Mesenchymal stem cell (in vitro differentiated cells and primary cell): ENCODE measurements at regions not wholly inside any gene's neighbourhood (a gene's known extent, or its start where the extent isn't known, plus 50 kb on each side); places are given as distances from the start of the nearest gene placed in this dataset.
A peak's percentile ranks its signal among the peaks of the same experiment; 100 is the strongest.

Experiments used
- DNase-seq: peaks from one replicate; pipeline ENCODE4 v3.0.0-alpha.2; 2013
- H2AFZ ChIP-seq: one replicate; pipeline ENCODE4 v1.6.1; 2013; ENCODE audit warnings: low read depth, mild to moderate bottlenecking, control low read depth, inconsistent platforms, low read length, moderate library complexity
- H2AK5ac ChIP-seq: 2 replicates; pipeline ENCODE4 v1.6.1; 2013; ENCODE audit warnings: low read length, moderate library complexity, mild to moderate bottlenecking, inconsistent platforms; ENCODE audit not compliant: severe bottlenecking
- H2BK120ac ChIP-seq: one replicate; pipeline ENCODE4 v1.6.1; 2013; ENCODE audit warnings: low read depth, mild to moderate bottlenecking, inconsistent platforms, low read length, moderate library complexity
- H2BK12ac ChIP-seq, 2 experiments: one replicate each; pipeline ENCODE4 v1.6.1; 2013; ENCODE audit warnings: inconsistent platforms in 2 of 2, low read length in 2 of 2, mild to moderate bottlenecking in 2 of 2, moderate library complexity in 2 of 2, control low read depth in 1 of 2
- H2BK15ac ChIP-seq: one replicate; pipeline ENCODE4 v1.6.1; 2013; ENCODE audit warnings: mild to moderate bottlenecking, low read depth, inconsistent platforms; ENCODE audit not compliant: poor library complexity, severe bottlenecking
- H2BK5ac ChIP-seq: 2 replicates; pipeline ENCODE4 v1.6.1; 2013; ENCODE audit warnings: low read depth, mild to moderate bottlenecking, low read length, control low read depth, inconsistent platforms; ENCODE audit not compliant: poor library complexity, severe bottlenecking
- H3K14ac ChIP-seq, 2 experiments: one replicate each; pipeline ENCODE4 v1.6.1; 2013; ENCODE audit warnings: inconsistent platforms in 2 of 2, low read length in 2 of 2, control low read depth in 1 of 2, mild to moderate bottlenecking in 1 of 2, moderate library complexity in 1 of 2
- H3K18ac ChIP-seq, 2 experiments: one replicate each; pipeline ENCODE4 v1.6.1; 2013; ENCODE audit warnings: inconsistent platforms in 2 of 2, low read length in 2 of 2, control low read depth in 1 of 2, low read depth in 1 of 2, mild to moderate bottlenecking in 1 of 2
- H3K23ac ChIP-seq, 2 experiments: one replicate each; pipeline ENCODE4 v1.6.1; 2013; ENCODE audit warnings: inconsistent platforms in 2 of 2, low read length in 2 of 2, mild to moderate bottlenecking in 2 of 2, moderate library complexity in 2 of 2, control low read depth in 1 of 2
- H3K27ac ChIP-seq: 2 replicates; pipeline ENCODE4 v1.5.1; 2013; ENCODE audit warnings: mild to moderate bottlenecking, moderate library complexity, low read length, control low read depth, inconsistent platforms; ENCODE audit not compliant: poor library complexity, severe bottlenecking
- H3K27me3 ChIP-seq, 2 experiments: 2 replicates each; pipeline versions ENCODE4 v1.6.1 to v1.7.0; 2013; ENCODE audit warnings: low read length in 2 of 2, mild to moderate bottlenecking in 2 of 2, moderate library complexity in 2 of 2, control low read depth in 1 of 2, inconsistent platforms in 1 of 2; ENCODE audit not compliant: control insufficient read depth in 1 of 2, insufficient read depth in 1 of 2
- H3K36me3 ChIP-seq, 2 experiments: 2 replicates each; pipeline versions ENCODE4 v1.6.1 to v1.7.0; 2013; ENCODE audit warnings: low read length in 2 of 2, control low read depth in 1 of 2, inconsistent platforms in 1 of 2, low read depth in 1 of 2, mild to moderate bottlenecking in 1 of 2; ENCODE audit not compliant: insufficient read depth in 2 of 2, control insufficient read depth in 1 of 2
- H3K4ac ChIP-seq, 2 experiments: one replicate each; pipeline ENCODE4 v1.6.1; 2013; ENCODE audit warnings: inconsistent platforms in 2 of 2, low read length in 2 of 2, mild to moderate bottlenecking in 2 of 2, moderate library complexity in 2 of 2, control low read depth in 1 of 2, low read depth in 1 of 2
- H3K4me1 ChIP-seq: 2 replicates; pipeline ENCODE4 v1.6.1; 2013; ENCODE audit warnings: low read depth, low read length, control low read depth; ENCODE audit not compliant: control insufficient read depth, insufficient read depth
- H3K4me2 ChIP-seq: 2 replicates; pipeline ENCODE4 v1.6.1; 2013; ENCODE audit warnings: low read length, mild to moderate bottlenecking, inconsistent platforms; ENCODE audit not compliant: poor library complexity, severe bottlenecking
- H3K4me3 ChIP-seq, 2 experiments: 2 replicates each; pipeline versions ENCODE4 v1.5.1 to v1.7.0; 2013; ENCODE audit warnings: low read length in 2 of 2, mild to moderate bottlenecking in 2 of 2, control low read depth in 1 of 2, low read depth in 1 of 2; ENCODE audit not compliant: insufficient read depth in 1 of 2
- H3K79me1 ChIP-seq: replicated peaks from 2 replicates; pipeline ENCODE4 v1.6.1; 2013; ENCODE audit warnings: mild to moderate bottlenecking, control low read depth, low read length, inconsistent platforms; ENCODE audit not compliant: poor library complexity, severe bottlenecking
- H3K9ac ChIP-seq: 2 replicates; pipeline ENCODE4 v1.7.0; 2013; ENCODE audit warnings: mild to moderate bottlenecking, low read length, moderate library complexity
- H3K9me3 ChIP-seq: 2 replicates; pipeline ENCODE4 v1.7.0; 2013; ENCODE audit warnings: mild to moderate bottlenecking, low read length; ENCODE audit not compliant: control insufficient read depth
- H4K8ac ChIP-seq: one replicate; pipeline ENCODE4 v1.6.1; 2013; ENCODE audit warnings: inconsistent platforms, mild to moderate bottlenecking, low read length, moderate library complexity
- H4K91ac ChIP-seq: one replicate; pipeline ENCODE4 v1.6.1; 2013; ENCODE audit warnings: mild to moderate bottlenecking, low read length, inconsistent platforms
- WGBS: methylation state at CpG from one replicate; pipeline ENCODE4 v1.1.7; 2013; ENCODE audit warnings: mixed read lengths; 5-methylcytosine and 5-hydroxymethylcytosine counted together

GRCh38 chr14:97177635-97178034, 380.5 kb downstream of the VRK1 start:
- Histone ChIP-seq H3K4ac (no peak overlapping the region), H2AK5ac (no peak overlapping the region), H3K27me3 (no peaks in the 10 kb centered on the region), H4K8ac (no peak overlapping the region), H3K4me1 (no peaks in the 10 kb centered on the region), H3K18ac (no peak overlapping the region), H3K23ac (no peak overlapping the region), H4K91ac (no peak overlapping the region), H3K79me1 (no peaks in the 10 kb centered on the region), H2BK5ac (no peak overlapping the region), H3K9ac (no peak overlapping the region), H2BK15ac (no peak overlapping the region), H2BK120ac (no peak overlapping the region), H3K27ac (no peak overlapping the region), H3K4me3 (no peak overlapping the region), H3K4me2 (no peak overlapping the region), H2BK12ac (no peak overlapping the region), H3K36me3 (no peaks in the 10 kb centered on the region), H3K14ac (no peak overlapping the region), H3K9me3 (no peaks in the 10 kb centered on the region), H2AFZ (no peak overlapping the region)
- WGBS: 77% methylated on average over 5 of the region's 5 CpGs
- no peak for DNase-seq

GRCh38 chr14:97178781-97179180, 381.6 kb downstream of the VRK1 start:
- no peaks in the 10 kb centered on the region for H3K36me3 ChIP-seq
- no peak overlapping the region for H3K4ac ChIP-seq
- H4K8ac ChIP-seq: no peak overlapping the region
- no peak overlapping the region for H2AFZ ChIP-seq
- WGBS: 64% methylated on average over 5 of the region's 5 CpGs
- H3K9me3 ChIP-seq: no peaks in the 10 kb centered on the region
- H2BK5ac ChIP-seq: no peak overlapping the region
- no peak overlapping the region for H3K23ac ChIP-seq
- no peak overlapping the region for H2BK120ac ChIP-seq
- H3K4me3 ChIP-seq: no peak overlapping the region
- H2BK12ac ChIP-seq: no peak overlapping the region
- no peak overlapping the region for H3K27ac ChIP-seq
- no peak overlapping the region for H4K91ac ChIP-seq
- no peak overlapping the region for H3K4me2 ChIP-seq
- DNase-seq: no peak
- no peak overlapping the region for H3K9ac ChIP-seq
- H3K14ac ChIP-seq: no peak overlapping the region
- H2AK5ac ChIP-seq: no peak overlapping the region
- no peak overlapping the region for H3K18ac ChIP-seq
- H3K4me1 ChIP-seq: no peaks in the 10 kb centered on the region
- H3K79me1 ChIP-seq: no peaks in the 10 kb centered on the region
- no peaks in the 10 kb centered on the region for H3K27me3 ChIP-seq
- no peak overlapping the region for H2BK15ac ChIP-seq

- no peak overlapping the region for H2BK12ac ChIP-seq
- no peak overlapping the region for H2AK5ac ChIP-seq
- no peak overlapping the region for H2BK5ac ChIP-seq
- H3K36me3 ChIP-seq: no peaks in the 10 kb centered on the region
- H3K18ac ChIP-seq: no peak overlapping the region
- no peak overlapping the region for H4K91ac ChIP-seq
- no peak overlapping the region for H3K4me2 ChIP-seq
- H3K23ac ChIP-seq: no peak overlapping the region
- H3K27ac ChIP-seq: no peak overlapping the region
- H3K4me3 ChIP-seq: no peak overlapping the region
- H3K14ac ChIP-seq: no peak overlapping the region
- no peaks in the 10 kb centered on the region for H3K27me3 ChIP-seq
- H2AFZ ChIP-seq: no peak overlapping the region
- H3K4me1 ChIP-seq: no peaks in the 10 kb centered on the region
- DNase-seq: no peak
- no peak overlapping the region for H2BK120ac ChIP-seq
- 35% methylated on average over 3 of the region's 3 CpGs for WGBS
- no peak overlapping the region for H4K8ac ChIP-seq
- H3K79me1 ChIP-seq: no peaks in the 10 kb centered on the region
- H2BK15ac ChIP-seq: no peak overlapping the region
- no peak overlapping the region for H3K9ac ChIP-seq
- H3K9me3 ChIP-seq: no peaks in the 10 kb centered on the region
- H3K4ac ChIP-seq: no peak overlapping the region
Measured at GRCh38 chr14:97179573-97179972, 382.4 kb downstream of the VRK1 start.

GRCh38 chr14:97180304-97181200, 383.4 kb downstream of the VRK1 start:
- no peak overlapping the region for H3K27ac ChIP-seq
- no peaks in the 10 kb centered on the region for H3K4me1 ChIP-seq
- H2AK5ac ChIP-seq: no peak overlapping the region
- no peak overlapping the region for H4K8ac ChIP-seq
- no peak overlapping the region for H3K23ac ChIP-seq
- no peak overlapping the region for H3K4me3 ChIP-seq
- peak overlapping the region; percentile 21 for H4K91ac ChIP-seq
- no peak overlapping the region for H3K18ac ChIP-seq
- no peak overlapping the region for H2BK120ac ChIP-seq
- H3K79me1 ChIP-seq: no peaks in the 10 kb centered on the region
- DNase-seq: peak; percentile 7
- no peak overlapping the region for H2BK15ac ChIP-seq
- 71% methylated on average over 32 of the region's 32 CpGs for WGBS
- peaks cover 0 to 8% of the 10 kb centered on the region in 2 experiments for H3K27me3 ChIP-seq
- H3K4ac ChIP-seq: no peak overlapping the region
- no peak overlapping the region for H2AFZ ChIP-seq
- no peak overlapping the region for H3K4me2 ChIP-seq
- H3K9me3 ChIP-seq: no peaks in the 10 kb centered on the region
- no peak overlapping the region for H2BK5ac ChIP-seq
- H3K9ac ChIP-seq: no peak overlapping the region
- no peaks in the 10 kb centered on the region for H3K36me3 ChIP-seq
- no peak overlapping the region for H2BK12ac ChIP-seq
- H3K14ac ChIP-seq: no peak overlapping the region
